ENCODE measurements at regions not wholly inside any gene's neighbourhood (a gene's known extent, or its start where the extent isn't known, plus 50 kb on each side); places are given as distances from the start of the nearest gene placed in this dataset.

DNA sequence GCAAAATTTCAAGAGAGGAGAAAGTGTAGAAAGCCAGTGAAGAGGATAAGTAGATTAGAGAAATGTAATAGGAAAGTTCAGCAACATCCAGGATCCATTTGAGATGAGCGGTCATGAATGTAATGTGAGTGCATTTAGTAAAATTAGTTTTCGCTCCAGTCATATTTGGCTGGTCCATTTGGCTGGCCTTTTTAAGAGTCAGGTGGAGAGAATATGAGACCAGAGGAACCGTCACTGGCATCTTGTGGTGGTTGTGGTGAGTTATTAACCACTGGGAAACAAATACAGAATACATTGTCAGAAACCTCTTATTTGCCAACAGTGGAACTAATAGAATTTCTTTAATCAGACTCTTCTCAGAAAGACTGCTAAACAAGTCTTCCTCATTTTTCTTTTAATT is 1064.3 kb upstream of the CDH2 start:
- DNase-seq (ENCODE audit: low read depth), result no peak

GRCh38 chr18:29234751-29235150 is 1057.8 kb upstream of the CDH2 start:
- DNase-seq (ENCODE audit: low read depth), result no peak

DNA sequence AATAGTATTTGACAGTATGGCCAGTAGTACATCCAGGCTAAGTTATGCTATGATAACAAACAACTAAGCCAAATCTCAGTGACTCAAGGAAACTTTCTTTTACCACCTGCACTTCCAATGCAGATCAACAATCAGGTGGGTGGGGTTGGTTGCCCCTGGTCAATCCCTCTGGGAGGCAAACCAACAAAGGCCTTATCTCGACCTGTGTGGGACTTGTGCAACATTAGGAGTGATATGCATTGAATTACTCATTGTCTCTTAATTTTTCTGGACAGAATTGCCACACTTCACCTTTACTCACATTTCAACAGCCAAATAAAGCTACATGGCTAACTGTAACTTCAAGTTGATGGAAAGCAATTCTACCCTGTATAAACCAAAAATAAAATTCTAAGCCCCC is 1049.3 kb upstream of the CDH2 start:
- peak; percentile 77 for DNase-seq (ENCODE audit: low read depth)

DNA sequence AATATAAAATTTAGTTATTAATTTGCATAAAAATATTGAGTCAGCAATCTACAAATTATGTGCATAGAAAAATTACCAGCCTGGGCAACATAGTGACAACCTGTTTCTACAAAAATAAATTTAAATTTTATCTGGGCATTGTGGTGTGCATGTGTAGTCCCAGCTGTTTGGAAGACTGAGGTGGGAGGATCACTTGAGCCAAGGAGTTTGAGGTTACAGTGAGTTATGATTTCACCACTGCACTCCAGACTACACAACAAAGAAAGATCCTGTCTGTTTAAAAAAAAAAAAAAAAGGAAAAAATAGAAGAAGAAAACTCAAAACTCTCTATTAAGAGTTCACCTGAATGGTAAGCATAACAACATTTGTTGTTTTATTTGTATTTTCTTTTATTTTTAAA is 1048.4 kb upstream of the CDH2 start:
- peak; percentile 79 for DNase-seq (ENCODE audit: low read depth)

GRCh38 chr18:29218091-29218490 is 1041.2 kb upstream of the CDH2 start:
- no peak for DNase-seq (ENCODE audit: low read depth)

- DNase-seq (ENCODE audit: low read depth), result no peak
Measured at GRCh38 chr18:29217124-29217915, 1040.4 kb upstream of the CDH2 start.

GRCh38 chr18:29198834-29199233 is 1021.9 kb upstream of the CDH2 start:
- no peak for DNase-seq (ENCODE audit: low read depth)

DNA sequence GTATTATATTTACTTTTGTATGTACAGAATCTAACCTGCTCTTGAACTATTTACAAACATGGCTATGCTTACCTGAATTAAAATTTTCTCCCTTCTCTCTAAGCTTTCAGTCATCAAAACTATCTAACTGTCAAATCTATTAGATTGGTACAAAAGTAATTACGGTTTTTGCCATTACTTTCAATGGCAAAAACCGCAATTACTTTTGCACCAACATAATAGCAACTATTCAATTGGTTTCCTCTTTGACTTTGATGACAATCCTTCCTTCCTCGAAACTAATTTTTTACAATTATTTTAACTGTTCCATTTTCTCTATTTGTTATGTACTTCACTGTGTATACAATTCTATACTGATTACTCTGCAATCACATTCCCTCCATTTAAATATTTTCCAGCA is 1019.4 kb upstream of the CDH2 start:
- DNase-seq (ENCODE audit: low read depth), result no peak

DNA sequence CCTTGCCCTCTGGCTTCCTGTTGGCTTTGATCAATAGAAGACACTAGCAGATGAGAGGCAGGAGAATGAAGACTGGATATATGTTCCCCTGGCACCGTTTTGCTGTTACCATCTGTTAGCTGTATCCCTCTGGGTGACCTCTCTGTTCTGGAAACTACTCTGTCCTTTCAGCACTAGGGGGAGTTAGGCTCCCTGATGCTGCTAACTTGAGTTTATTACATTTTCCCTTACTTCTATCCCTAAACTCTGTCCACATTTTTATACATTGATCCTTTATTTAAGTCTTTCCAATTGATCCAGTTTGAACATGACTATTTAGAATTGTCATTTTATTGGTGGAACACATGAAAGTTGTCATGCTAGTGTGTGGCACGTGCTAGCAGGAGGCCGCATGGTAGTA is 1014.3 kb upstream of the CDH2 start:
- DNase-seq (ENCODE audit: low read depth), result peak; percentile 34

DNA sequence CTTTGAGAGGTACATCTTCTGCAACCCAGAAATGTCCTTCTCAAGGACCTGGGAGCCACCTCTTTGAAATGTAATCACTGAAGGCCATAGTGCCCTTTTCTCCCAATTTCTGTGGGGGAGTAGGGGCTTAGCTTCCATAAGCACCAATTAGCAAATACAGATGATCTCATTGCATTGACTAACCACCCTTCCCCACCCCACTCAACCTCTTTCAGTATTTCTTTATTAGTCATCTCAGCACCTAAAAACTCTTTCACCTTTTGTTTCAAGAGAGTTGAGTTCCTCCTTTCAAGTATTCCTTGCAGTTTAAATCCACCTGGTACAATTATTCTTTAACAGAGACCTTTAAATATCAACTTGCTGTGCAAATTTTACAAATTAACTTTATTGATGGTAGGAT is 1011.8 kb upstream of the CDH2 start:
- DNase-seq (ENCODE audit: low read depth), result peak; percentile 30

DNA sequence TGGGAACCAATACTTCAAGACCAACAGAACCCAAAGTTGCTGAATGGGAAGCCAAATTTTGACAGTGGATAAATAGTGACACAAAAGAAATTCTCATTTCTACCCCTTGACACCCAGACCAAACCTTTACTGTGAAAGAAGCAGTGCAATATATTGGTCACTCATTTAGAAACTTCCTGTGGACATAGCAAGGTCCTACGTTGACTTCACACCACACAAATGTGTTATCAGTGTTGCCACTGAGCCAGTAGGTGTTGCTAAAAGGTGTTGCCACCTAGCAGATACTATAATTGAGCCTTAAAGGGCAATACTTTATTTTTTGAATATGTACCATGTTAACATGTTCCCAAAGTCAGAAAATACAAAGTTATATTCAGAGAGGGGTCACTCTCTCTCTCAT is 1008.9 kb upstream of the CDH2 start:
- DNase-seq (ENCODE audit: low read depth), result no peak

GRCh38 chr18:29184654-29185053 is 1007.7 kb upstream of the CDH2 start:
- DNase-seq (ENCODE audit: low read depth), result peak; percentile 62

DNA sequence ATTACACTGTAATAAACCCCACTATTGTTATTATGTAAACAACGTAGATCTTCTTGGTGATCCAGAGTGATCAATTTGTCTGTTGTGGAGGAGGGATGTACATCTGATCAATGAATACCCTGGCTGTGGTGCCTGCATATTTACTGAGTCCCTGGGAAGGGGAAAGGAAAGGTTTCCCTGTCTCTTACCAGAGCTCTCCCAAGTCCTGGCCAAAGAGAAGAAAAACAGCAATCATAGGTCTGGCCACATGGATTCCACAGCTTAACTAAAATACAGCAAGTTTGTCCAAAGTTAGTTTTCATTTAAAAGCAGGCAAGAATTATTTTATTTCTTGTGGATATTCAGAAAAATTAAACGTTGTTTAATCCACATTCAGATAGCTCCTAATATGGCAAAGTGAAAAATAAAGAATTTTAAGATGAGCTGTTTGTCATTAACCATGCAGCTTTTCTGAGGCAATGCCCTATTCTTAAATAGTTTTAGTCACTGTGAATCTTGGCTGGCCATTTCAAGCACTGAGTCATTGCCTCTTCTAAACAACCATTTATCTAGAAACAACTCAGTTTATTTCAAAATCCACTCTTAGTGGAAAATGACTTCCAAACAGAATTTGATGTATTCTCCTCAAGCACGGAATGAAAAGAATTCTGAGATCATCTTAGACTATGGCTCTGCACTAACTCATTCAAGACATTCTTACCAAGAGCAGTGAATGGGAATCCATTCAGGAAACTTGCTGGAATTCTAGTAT is 1004.4 kb upstream of the CDH2 start:
- peak; percentile 98 for DNase-seq (ENCODE audit: low read depth)

- peak; percentile 44 for DNase-seq (ENCODE audit: low read depth)
Measured at GRCh38 chr18:29176681-29177080, 999.8 kb upstream of the CDH2 start.

GRCh38 chr18:29174891-29175290 is 998.0 kb upstream of the CDH2 start:
- DNase-seq (ENCODE audit: low read depth), result no peak

- no peak for DNase-seq (ENCODE audit: low read depth)
Measured at GRCh38 chr18:29172756-29173067, 995.8 kb upstream of the CDH2 start.

GRCh38 chr18:29171892-29172755 is 995.2 kb upstream of the CDH2 start:
- peak; percentile 80 for DNase-seq (ENCODE audit: low read depth)

DNA sequence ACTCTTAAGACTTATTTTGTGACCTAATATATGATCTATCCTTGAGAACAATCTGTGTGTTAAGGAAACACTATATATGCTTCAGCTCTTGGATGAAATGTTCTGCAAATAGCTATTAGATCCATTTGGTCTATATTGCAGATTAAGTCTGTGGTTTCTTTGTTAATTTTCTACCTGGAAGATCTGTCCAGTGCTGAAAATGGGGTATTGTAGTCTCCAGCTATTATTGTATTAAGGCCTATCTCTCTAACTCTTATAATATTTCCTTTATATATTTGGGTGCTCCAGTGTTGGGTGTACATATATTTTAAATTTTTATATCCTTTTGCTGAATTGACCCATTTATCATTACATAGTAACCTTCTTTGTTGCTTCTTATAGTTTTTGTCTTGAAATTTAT is 992.7 kb upstream of the CDH2 start:
- DNase-seq (ENCODE audit: low read depth), result no peak

DNA sequence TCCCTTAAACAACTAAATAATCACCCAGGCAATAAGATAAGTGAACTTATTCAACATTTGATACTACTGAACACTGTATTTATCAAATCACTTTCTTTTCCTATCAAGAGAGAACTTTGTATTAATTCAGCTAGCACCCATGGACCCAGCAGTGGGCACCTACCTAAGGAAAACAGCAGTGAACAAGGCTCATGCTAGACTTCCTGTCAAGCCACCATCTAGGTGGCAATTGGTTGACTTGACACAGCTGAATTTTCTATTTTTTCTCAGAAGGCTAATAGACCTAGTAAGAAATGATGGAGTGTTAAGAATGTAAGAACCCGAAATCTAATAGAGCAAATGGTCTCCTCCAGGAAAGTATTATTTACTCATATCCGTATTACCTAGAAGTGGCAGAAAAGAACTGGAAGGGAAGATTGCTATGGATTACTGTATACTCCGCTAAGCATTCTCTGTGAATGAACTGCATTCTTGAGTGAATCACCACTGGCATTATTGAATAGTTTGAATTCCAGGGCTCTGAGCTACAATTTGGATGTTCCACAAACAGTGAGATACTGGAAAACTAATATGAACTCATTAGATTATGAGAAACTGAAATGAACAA is 988.2 kb upstream of the CDH2 start:
- DNase-seq (ENCODE audit: low read depth), result peak; percentile 88

DNA sequence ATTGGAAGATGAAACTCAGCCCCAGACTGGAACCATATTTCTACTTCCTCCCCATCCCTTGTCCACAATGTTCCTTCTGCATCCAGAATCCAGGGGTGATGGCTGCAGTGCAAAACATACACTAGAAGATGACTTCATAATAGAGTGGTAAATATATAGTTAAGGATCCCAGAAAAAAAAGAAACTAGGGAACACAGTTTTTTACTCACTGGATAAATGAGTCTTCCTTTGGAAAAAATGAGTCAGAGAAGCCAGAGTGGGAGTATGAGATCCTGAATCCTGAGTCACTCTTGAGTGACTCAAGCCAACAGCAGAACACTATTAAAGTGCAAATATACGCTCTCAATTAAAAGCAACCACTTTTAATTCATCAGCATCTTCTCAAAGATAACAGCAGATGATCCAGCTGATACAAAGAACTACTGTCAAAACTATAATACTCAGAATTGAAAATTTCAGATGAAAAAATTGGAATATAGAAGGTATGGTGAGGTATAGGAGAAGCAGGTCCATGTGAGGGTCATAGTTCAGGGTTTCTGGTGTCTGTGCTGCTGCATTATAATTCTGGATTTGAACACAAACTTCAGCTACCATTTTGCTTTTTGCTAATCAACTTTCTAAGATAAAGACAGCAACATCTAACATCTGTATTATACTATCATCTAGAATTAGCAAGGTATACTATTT is 987.2 kb upstream of the CDH2 start:
- peak; percentile 93 for DNase-seq (ENCODE audit: low read depth)

DNA sequence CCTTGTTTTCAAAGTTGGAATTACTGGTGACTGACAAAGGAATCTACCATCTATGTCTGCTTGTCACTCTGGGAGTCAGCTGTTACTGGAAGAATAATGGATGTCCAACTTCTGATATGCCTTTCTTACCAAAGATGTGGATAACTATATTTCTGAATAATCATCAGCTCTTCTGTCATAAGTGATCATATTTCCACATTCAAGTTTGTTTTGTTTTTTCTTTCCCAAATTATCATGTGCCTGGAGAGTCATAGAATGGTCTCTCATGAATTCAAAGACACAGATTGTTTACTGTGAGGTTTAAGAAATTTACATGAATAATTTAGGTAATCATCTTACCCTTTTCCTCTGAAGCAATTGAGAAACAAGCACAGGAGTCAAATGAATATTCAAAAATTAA is 986.7 kb upstream of the CDH2 start:
- DNase-seq (ENCODE audit: low read depth), result no peak

GRCh38 chr18:29161429-29161828 is 984.5 kb upstream of the CDH2 start:
- no peak for DNase-seq (ENCODE audit: low read depth)
